ENCODE measurements at regions not wholly inside any gene's neighbourhood (a gene's known extent, or its start where the extent isn't known, plus 50 kb on each side); places are given as distances from the start of the nearest gene placed in this dataset.

- no peak for TF ChIP-seq ZFP30 (CRISPR knock-in tag; IDR thresholded peaks at IDR 0.05)
- TF ChIP-seq OSR1 (CRISPR knock-in tag; IDR thresholded peaks at IDR 0.05): no peak
- TF ChIP-seq CREB5 (CRISPR knock-in tag; IDR thresholded peaks at IDR 0.05; ENCODE audit: low read depth): no peak
- no peak for TF ChIP-seq PATZ1 (CRISPR knock-in tag; IDR thresholded peaks at IDR 0.05; ENCODE audit: borderline replicate concordance)
- TF ChIP-seq BACH2 (CRISPR knock-in tag; IDR thresholded peaks at IDR 0.05; ENCODE audit: borderline replicate concordance): no peak
- TF ChIP-seq ISL1 (CRISPR knock-in tag; IDR thresholded peaks at IDR 0.05): no peak
- no peak for TF ChIP-seq TCF4 (CRISPR knock-in tag; IDR thresholded peaks at IDR 0.05; ENCODE audit: borderline replicate concordance)
- no peak for TF ChIP-seq PPARA (CRISPR knock-in tag; IDR thresholded peaks at IDR 0.05; ENCODE audit: borderline replicate concordance)
Measured at GRCh38 chr21:35430260-35430659, 381.2 kb upstream of the RUNX1 start.

Measured in SK-N-SH treated with all-trans-retinoic acid at 6 μM for 48 hours (cell line).